Prostate gland (tissue), 2 donors: ENCODE measurements at regions not wholly inside any gene's neighbourhood (a gene's known extent, or its start where the extent isn't known, plus 50 kb on each side); places are given as distances from the start of the nearest gene placed in this dataset.
A peak's percentile ranks its signal among the peaks of the same experiment; 100 is the strongest.

Experiments used
- DNase-seq: peaks from one replicate; pipeline ENCODE4 v3.0.0-alpha.2; 2019; ENCODE audit warnings: low spot score
- H3K27ac ChIP-seq, 2 donors: fragments of 200-600 bp; sonication (generic); 2 replicates each; pipeline ENCODE4 v1.5.1; 2017 to 2019
- H3K27me3 ChIP-seq: fragments of 200-600 bp; sonication (generic); replicated peaks from 2 replicates; pipeline ENCODE4 v1.5.1; 2019; ENCODE audit not compliant: insufficient read depth
- H3K36me3 ChIP-seq, 2 donors: fragments of 200-600 bp; sonication (generic); 1 replicate in 1 of 2; 2 replicates in 1 of 2; pipeline versions ENCODE4 v1.5.1 to v1.8.1; 2017 to 2019
- H3K4me1 ChIP-seq: fragments of 200-600 bp; sonication (generic); replicated peaks from 2 replicates; pipeline ENCODE4 v1.5.1; 2019
- H3K4me3 ChIP-seq, 2 donors: fragments of 200-600 bp; sonication (generic); 2 replicates each; pipeline ENCODE4 v1.5.1; 2017 to 2019
- H3K9me3 ChIP-seq: fragments of 200-600 bp; sonication (generic); 2 replicates; pipeline ENCODE4 v1.5.1; 2017
- CTCF ChIP-seq, 4 experiments: fragments of 200-600 bp in 2 of 4; fragments of 450-650 bp in 2 of 4; sonication (generic) in 2 of 4; IDR thresholded peaks; 1 replicate in 3 of 4; 2 replicates in 1 of 4; pipeline ENCODE4 v1.5.1; 2016 to 2019; ENCODE audit warnings: antibody characterized with exemption in 4 of 4, mild to moderate bottlenecking in 2 of 4, moderate library complexity in 2 of 4
- POLR2A ChIP-seq: fragments of 450-650 bp; IDR thresholded peaks from one replicate; pipeline ENCODE4 v1.6.1; 2016; ENCODE audit warnings: antibody characterized with exemption, mild to moderate bottlenecking
- POLR2AphosphoS5 ChIP-seq: sonication (generic); formaldehyde crosslinking; IDR thresholded peaks from one replicate; pipeline ENCODE4 v1.6.1; 2017; ENCODE audit warnings: antibody characterized with exemption
- WGBS: methylation state at CpG from one replicate; pipeline ENCODE4 v1.1.5; 2018; 5-methylcytosine and 5-hydroxymethylcytosine counted together
- intact Hi-C: fragments of 100-400 bp; cut with DNase I; formaldehyde crosslinking; loops from one replicate; pipeline ENCODE4 v1.14.2; 2022

- Histone ChIP-seq H3K27me3 (no peaks in the 10 kb centered on the region), H3K36me3 (no peaks in the 10 kb centered on the region), H3K4me3 (no peak overlapping the region), H3K27ac (no peak overlapping the region), H3K9me3 (no peaks in the 10 kb centered on the region), H3K4me1 (no peaks in the 10 kb centered on the region)
- DNase-seq: no peak
- 74% methylated on average over 10 of the region's 10 CpGs for WGBS
- intact Hi-C loops: no loop called here
- TF ChIP-seq CTCF (IDR thresholded peaks at IDR 0.05): no peak
- no peak for TF ChIP-seq POLR2A
- no peak for TF ChIP-seq POLR2AphosphoS5
These were observed 51.3 kb downstream of the OR10H4 start for GRCh38 chr19:16000024-16000663.

- Histone ChIP-seq H3K9me3 (no peaks in the 10 kb centered on the region), H3K4me1 (no peaks in the 10 kb centered on the region), H3K27ac (peak overlapping the region in 1 of 2 donors; percentile 25), H3K36me3 (no peaks in the 10 kb centered on the region), H3K4me3 (peak overlapping the region; percentile 1 to 17), H3K27me3 (no peaks in the 10 kb centered on the region)
- TF ChIP-seq POLR2AphosphoS5: peak; percentile 35
- TF ChIP-seq POLR2A: no peak
- intact Hi-C loops: no loop called here
- DNase-seq: peak; percentile 15
- 36% methylated on average over 12 of the region's 12 CpGs for WGBS
These were observed 52.9 kb downstream of the OR10H4 start for GRCh38 chr19:16001481-16002312.

GRCh38 chr19:16002406-16003384, 53.9 kb downstream of the OR10H4 start:
- peak overlapping the region in 1 of 2 donors; percentile 17 for H3K4me3 ChIP-seq
- WGBS: 73% methylated on average over 11 of the region's 11 CpGs
- DNase-seq: no peak

GRCh38 chr19:16003391-16003790, 54.6 kb downstream of the OR10H4 start:
- Histone ChIP-seq H3K4me3 (no peak overlapping the region), H3K27ac (no peak overlapping the region), H3K36me3 (no peaks in the 10 kb centered on the region), H3K27me3 (no peaks in the 10 kb centered on the region), H3K9me3 (no peaks in the 10 kb centered on the region), H3K4me1 (no peaks in the 10 kb centered on the region)
- WGBS: 59% methylated on average over 3 of the region's 3 CpGs
- TF ChIP-seq POLR2A (no peak), CTCF (IDR thresholded peaks at IDR 0.05) (no peak), POLR2AphosphoS5 (no peak)
- DNase-seq: no peak
- intact Hi-C loops: no loop called here

More at GRCh38 chr19:16002406-16003384, 53.9 kb downstream of the OR10H4 start:
- H3K27ac ChIP-seq: peak overlapping the region in 1 of 2 donors; percentile 25
- no peaks in the 10 kb centered on the region for H3K36me3 ChIP-seq
- no peaks in the 10 kb centered on the region for H3K27me3 ChIP-seq
- no peaks in the 10 kb centered on the region for H3K9me3 ChIP-seq
- intact Hi-C loops: no loop called here
- no peaks in the 10 kb centered on the region for H3K4me1 ChIP-seq
- TF ChIP-seq POLR2A (no peak), CTCF (IDR thresholded peaks at IDR 0.05) (no peak), POLR2AphosphoS5 (no peak)

- 89% methylated on average over 3 of the region's 3 CpGs for WGBS
- no peaks in the 10 kb centered on the region for H3K36me3 ChIP-seq
- H3K4me1 ChIP-seq: no peaks in the 10 kb centered on the region
- intact Hi-C loops: no loop called here
- TF ChIP-seq POLR2A (no peak), POLR2AphosphoS5 (no peak), CTCF (IDR thresholded peaks at IDR 0.05) (no peak)
- no peak overlapping the region for H3K4me3 ChIP-seq
- no peaks in the 10 kb centered on the region for H3K9me3 ChIP-seq
- H3K27me3 ChIP-seq: no peaks in the 10 kb centered on the region
- DNase-seq: no peak
- H3K27ac ChIP-seq: no peak overlapping the region
These were observed 57.1 kb downstream of the OR10H4 start for GRCh38 chr19:16005925-16006324.
